ENCODE measurements at regions not wholly inside any gene's neighbourhood (a gene's known extent, or its start where the extent isn't known, plus 50 kb on each side); places are given as distances from the start of the nearest gene placed in this dataset.
"Not testable (repeated sequence)": the region's sequence is repeated elsewhere in the genome, so short reads cannot be mapped to it uniquely, and the experiment has no call there.

GRCh38 chr2:5203134-5203755, 488.9 kb upstream of the SOX11 start:
- no peak for DNase-seq

GRCh38 chr2:5206742-5207141, 485.4 kb upstream of the SOX11 start:
- not testable (repeated sequence) for DNase-seq

- DNase-seq: no peak
These were observed 476.1 kb upstream of the SOX11 start for GRCh38 chr2:5215989-5216607.

GRCh38 chr2:5227062-5227699, 465.0 kb upstream of the SOX11 start:
- DNase-seq: no peak

GRCh38 chr2:5229574-5229973, 462.6 kb upstream of the SOX11 start:
- DNase-seq: no peak

GRCh38 chr2:5230444-5230843, 461.7 kb upstream of the SOX11 start:
- no peak for DNase-seq

- DNase-seq: no peak
These were observed 461.3 kb upstream of the SOX11 start for GRCh38 chr2:5230855-5231254.

- DNase-seq: no peak
These were observed 460.9 kb upstream of the SOX11 start for GRCh38 chr2:5231287-5231686.

GRCh38 chr2:5234563-5234962, 457.6 kb upstream of the SOX11 start:
- no peak for DNase-seq

GRCh38 chr2:5235701-5236100, 456.5 kb upstream of the SOX11 start:
- no peak for DNase-seq

GRCh38 chr2:5236249-5236648, 455.9 kb upstream of the SOX11 start:
- DNase-seq: no peak

- no peak for DNase-seq
These were observed 449.4 kb upstream of the SOX11 start for GRCh38 chr2:5242751-5243150.

GRCh38 chr2:5250482-5250881, 441.7 kb upstream of the SOX11 start:
- DNase-seq: no peak

- no peak for DNase-seq
These were observed 438.9 kb upstream of the SOX11 start for GRCh38 chr2:5253263-5253662.

- DNase-seq: no peak
These were observed 437.3 kb upstream of the SOX11 start for GRCh38 chr2:5254791-5255332.

GRCh38 chr2:5263291-5263690, 428.9 kb upstream of the SOX11 start:
- no peak for DNase-seq

GRCh38 chr2:5264361-5264760, 427.8 kb upstream of the SOX11 start:
- DNase-seq: no peak

GRCh38 chr2:5285061-5285460, 407.1 kb upstream of the SOX11 start:
- no peak for DNase-seq

- DNase-seq: no peak
These were observed 406.1 kb upstream of the SOX11 start for GRCh38 chr2:5285872-5286769.

- no peak for DNase-seq
These were observed 404.4 kb upstream of the SOX11 start for GRCh38 chr2:5287558-5288334.

- DNase-seq: no peak
These were observed 401.2 kb upstream of the SOX11 start for GRCh38 chr2:5290900-5291546.

- no peak for DNase-seq
These were observed 387.5 kb upstream of the SOX11 start for GRCh38 chr2:5304640-5305039.

All from activated naive CD4-positive, alpha-beta T cell (primary cell).